ENCODE measurements at regions not wholly inside any gene's neighbourhood (a gene's known extent, or its start where the extent isn't known, plus 50 kb on each side); places are given as distances from the start of the nearest gene placed in this dataset.

- H3K27ac ChIP-seq (ENCODE audit: low read depth in 1 of 2, low read length in 2 of 2): no peak overlapping the region
- no peak for DNase-seq (ENCODE audit: low spot score)
Observed at GRCh38 chr22:34814260-34815025, 251.5 kb upstream of the ISX start.

More at GRCh38 chr22:34814260-34815025, 251.5 kb upstream of the ISX start:
- H3K36me3 ChIP-seq (ENCODE audit: control insufficient read depth in 4 of 4, insufficient read depth in 3 of 4, low read depth in 1 of 4, low read length in 3 of 4): no peaks in the 10 kb centered on the region
- H3K4me3 ChIP-seq (ENCODE audit: low read depth in 1 of 3, low read length in 3 of 3): no peak overlapping the region
- H3K9me3 ChIP-seq (ENCODE audit: control insufficient read depth in 4 of 4, low read length in 3 of 4): no peaks in the 10 kb centered on the region
- no peak overlapping the region for H3K9ac ChIP-seq (ENCODE audit: low read depth in 1 of 2, low read length in 2 of 2)
- H3K4me1 ChIP-seq (ENCODE audit: control insufficient read depth in 4 of 4, insufficient read depth in 4 of 4, low read length in 3 of 4): no peaks in the 10 kb centered on the region
- peaks cover 0 to 2% (median 0%) of the 10 kb centered on the region in 4 donors for H3K27me3 ChIP-seq (ENCODE audit: control insufficient read depth in 4 of 4, insufficient read depth in 4 of 4, low read length in 3 of 4)
- 30% methylated on average over 2 of the region's 2 CpGs for WGBS
- TF ChIP-seq GABPA (IDR thresholded peaks at IDR 0.05 in 1 of 2, conservative IDR thresholded peaks at IDR 0.05 in 1 of 2) (no peak), REST (IDR thresholded peaks at IDR 0.05) (no peak), FOXA1 (IDR thresholded peaks at IDR 0.05) (no peak), FOXA2 (IDR thresholded peaks at IDR 0.05) (no peak), YY1 (IDR thresholded peaks at IDR 0.05) (no peak), ATF3 (IDR thresholded peaks at IDR 0.05) (no peak), RAD21 (IDR thresholded peaks at IDR 0.05) (no peak), RXRA (IDR thresholded peaks at IDR 0.05) (no peak), MAX (IDR thresholded peaks at IDR 0.05) (no peak), HNF4G (IDR thresholded peaks at IDR 0.05) (no peak), NR2F2 (IDR thresholded peaks at IDR 0.05) (no peak), TAF1 (conservative IDR thresholded peaks at IDR 0.05) (no peak), HNF4A (conservative IDR thresholded peaks at IDR 0.05) (no peak), SP1 (IDR thresholded peaks at IDR 0.05) (no peak), EGR1 (IDR thresholded peaks at IDR 0.05; ENCODE audit: low read depth in 2 of 2) (no peak), JUND (IDR thresholded peaks at IDR 0.05) (no peak)
- TF ChIP-seq, protein P1, sequence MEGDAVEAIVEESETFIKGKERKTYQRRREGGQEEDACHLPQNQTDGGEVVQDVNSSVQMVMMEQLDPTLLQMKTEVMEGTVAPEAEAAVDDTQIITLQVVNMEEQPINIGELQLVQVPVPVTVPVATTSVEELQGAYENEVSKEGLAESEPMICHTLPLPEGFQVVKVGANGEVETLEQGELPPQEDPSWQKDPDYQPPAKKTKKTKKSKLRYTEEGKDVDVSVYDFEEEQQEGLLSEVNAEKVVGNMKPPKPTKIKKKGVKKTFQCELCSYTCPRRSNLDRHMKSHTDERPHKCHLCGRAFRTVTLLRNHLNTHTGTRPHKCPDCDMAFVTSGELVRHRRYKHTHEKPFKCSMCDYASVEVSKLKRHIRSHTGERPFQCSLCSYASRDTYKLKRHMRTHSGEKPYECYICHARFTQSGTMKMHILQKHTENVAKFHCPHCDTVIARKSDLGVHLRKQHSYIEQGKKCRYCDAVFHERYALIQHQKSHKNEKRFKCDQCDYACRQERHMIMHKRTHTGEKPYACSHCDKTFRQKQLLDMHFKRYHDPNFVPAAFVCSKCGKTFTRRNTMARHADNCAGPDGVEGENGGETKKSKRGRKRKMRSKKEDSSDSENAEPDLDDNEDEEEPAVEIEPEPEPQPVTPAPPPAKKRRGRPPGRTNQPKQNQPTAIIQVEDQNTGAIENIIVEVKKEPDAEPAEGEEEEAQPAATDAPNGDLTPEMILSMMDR (IDR thresholded peaks at IDR 0.05; ENCODE audit: low read depth, low read length, missing input control): no peak
- TF ChIP-seq, protein P2, sequence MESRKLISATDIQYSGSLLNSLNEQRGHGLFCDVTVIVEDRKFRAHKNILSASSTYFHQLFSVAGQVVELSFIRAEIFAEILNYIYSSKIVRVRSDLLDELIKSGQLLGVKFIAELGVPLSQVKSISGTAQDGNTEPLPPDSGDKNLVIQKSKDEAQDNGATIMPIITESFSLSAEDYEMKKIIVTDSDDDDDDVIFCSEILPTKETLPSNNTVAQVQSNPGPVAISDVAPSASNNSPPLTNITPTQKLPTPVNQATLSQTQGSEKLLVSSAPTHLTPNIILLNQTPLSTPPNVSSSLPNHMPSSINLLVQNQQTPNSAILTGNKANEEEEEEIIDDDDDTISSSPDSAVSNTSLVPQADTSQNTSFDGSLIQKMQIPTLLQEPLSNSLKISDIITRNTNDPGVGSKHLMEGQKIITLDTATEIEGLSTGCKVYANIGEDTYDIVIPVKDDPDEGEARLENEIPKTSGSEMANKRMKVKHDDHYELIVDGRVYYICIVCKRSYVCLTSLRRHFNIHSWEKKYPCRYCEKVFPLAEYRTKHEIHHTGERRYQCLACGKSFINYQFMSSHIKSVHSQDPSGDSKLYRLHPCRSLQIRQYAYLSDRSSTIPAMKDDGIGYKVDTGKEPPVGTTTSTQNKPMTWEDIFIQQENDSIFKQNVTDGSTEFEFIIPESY (IDR thresholded peaks at IDR 0.05): no peak
